ENCODE measurements at regions not wholly inside any gene's neighbourhood (a gene's known extent, or its start where the extent isn't known, plus 50 kb on each side); places are given as distances from the start of the nearest gene placed in this dataset.
A peak's percentile ranks its signal among the peaks of the same experiment; 100 is the strongest.

- Histone ChIP-seq H3K9me3 (ENCODE audit: low read depth, low read length, poor library complexity, severe bottlenecking) (no peaks in the 10 kb centered on the region), H3K4me1 (ENCODE audit: insufficient read depth, low read length, poor library complexity, severe bottlenecking) (peaks cover 4% of the 10 kb centered on the region), H3K27me3 (replicated peaks; ENCODE audit: insufficient read depth, low read depth, low read length, poor library complexity) (no peaks in the 10 kb centered on the region), H3K27ac (ENCODE audit: low read depth, low read length, poor library complexity, severe bottlenecking) (no peak overlapping the region), H3K4me3 (ENCODE audit: low read depth, low read length, poor library complexity, severe bottlenecking) (no peak overlapping the region), H3K36me3 (ENCODE audit: insufficient read depth, low read length, poor library complexity, severe bottlenecking) (no peaks in the 10 kb centered on the region)
- ChIA-PET CTCF (no interaction called here), POLR2A (ENCODE audit: low non-redundant PET) (no interaction called here)
- no TSS peak for BruUV-seq (replicated peaks)
- DNase-seq (ENCODE audit: low spot score): no peak
- 0 out of 2 replicates have a peak, but pooled peaks have one; percentile 9 for TF ChIP-seq CTCF (conservative IDR thresholded peaks at IDR 0.05; ENCODE audit: low read depth, low read length)
- no peak for TF ChIP-seq EZH2 (IDR thresholded peaks at IDR 0.05; ENCODE audit: borderline replicate concordance, low read depth, low read length, poor library complexity, severe bottlenecking)
- intact Hi-C loops (cut with micrococcal nuclease; ENCODE audit: unreplicated experiment): no loop called here
Measured at GRCh38 chr11:70739811-70740487, 341.6 kb downstream of the CTTN start.

- no peak overlapping the region for H3K4me3 ChIP-seq (ENCODE audit: low read depth, low read length, poor library complexity, severe bottlenecking)
- peaks cover 4% of the 10 kb centered on the region for H3K4me1 ChIP-seq (ENCODE audit: insufficient read depth, low read length, poor library complexity, severe bottlenecking)
- ChIA-PET CTCF (no interaction called here), POLR2A (ENCODE audit: low non-redundant PET) (no interaction called here)
- no peak overlapping the region for H3K27ac ChIP-seq (ENCODE audit: low read depth, low read length, poor library complexity, severe bottlenecking)
- intact Hi-C loops (cut with micrococcal nuclease; ENCODE audit: unreplicated experiment): no loop called here
- H3K36me3 ChIP-seq (ENCODE audit: insufficient read depth, low read length, poor library complexity, severe bottlenecking): no peaks in the 10 kb centered on the region
- H3K27me3 ChIP-seq (replicated peaks; ENCODE audit: insufficient read depth, low read depth, low read length, poor library complexity): no peaks in the 10 kb centered on the region
- no peaks in the 10 kb centered on the region for H3K9me3 ChIP-seq (ENCODE audit: low read depth, low read length, poor library complexity, severe bottlenecking)
- BruUV-seq (replicated peaks): no TSS peak
- no peak for TF ChIP-seq CTCF (conservative IDR thresholded peaks at IDR 0.05; ENCODE audit: low read depth, low read length)
- no peak for TF ChIP-seq EZH2 (IDR thresholded peaks at IDR 0.05; ENCODE audit: borderline replicate concordance, low read depth, low read length, poor library complexity, severe bottlenecking)
- DNase-seq (ENCODE audit: low spot score): no peak
Measured at GRCh38 chr11:70740488-70740851, 342.1 kb downstream of the CTTN start.

GRCh38 chr11:70741085-70741484 lies 342.8 kb downstream of the CTTN start:
- no peak for DNase-seq (ENCODE audit: low spot score)
- intact Hi-C loops (cut with micrococcal nuclease; ENCODE audit: unreplicated experiment): no loop called here
- H3K9me3 ChIP-seq (ENCODE audit: low read depth, low read length, poor library complexity, severe bottlenecking): no peaks in the 10 kb centered on the region
- TF ChIP-seq EZH2 (IDR thresholded peaks at IDR 0.05; ENCODE audit: borderline replicate concordance, low read depth, low read length, poor library complexity, severe bottlenecking) (no peak), CTCF (conservative IDR thresholded peaks at IDR 0.05; ENCODE audit: low read depth, low read length) (no peak)
- no TSS peak for BruUV-seq (replicated peaks)
- H3K36me3 ChIP-seq (ENCODE audit: insufficient read depth, low read length, poor library complexity, severe bottlenecking): no peaks in the 10 kb centered on the region
- H3K27me3 ChIP-seq (replicated peaks; ENCODE audit: insufficient read depth, low read depth, low read length, poor library complexity): no peaks in the 10 kb centered on the region
- ChIA-PET CTCF (no interaction called here), POLR2A (ENCODE audit: low non-redundant PET) (no interaction called here)
- H3K4me1 ChIP-seq (ENCODE audit: insufficient read depth, low read length, poor library complexity, severe bottlenecking): peaks cover 4% of the 10 kb centered on the region
- no peak overlapping the region for H3K4me3 ChIP-seq (ENCODE audit: low read depth, low read length, poor library complexity, severe bottlenecking)
- H3K27ac ChIP-seq (ENCODE audit: low read depth, low read length, poor library complexity, severe bottlenecking): no peak overlapping the region

Measured in A673 (cell line).